NCI-H345 treated with DMSO at 0.1 percent for 48 hours (cell line): ENCODE measurements at regions not wholly inside any gene's neighbourhood (a gene's known extent, or its start where the extent isn't known, plus 50 kb on each side); places are given as distances from the start of the nearest gene placed in this dataset.

Experiments used
- DNase-seq: peaks from one replicate; lab custom pipeline; 2025; ENCODE audit not compliant: unreplicated experiment; lab: John Stamatoyannopoulos, UW

GRCh38 chr5:124920909-124921666, 174.6 kb upstream of the ZNF608 start:
- peak; percentile 1 for DNase-seq

GRCh38 chr5:124921694-124922093, 175.3 kb upstream of the ZNF608 start:
- DNase-seq, result no peak

GRCh38 chr5:124922255-124922975, 176.0 kb upstream of the ZNF608 start:
- DNase-seq, result peak; percentile 0

- DNase-seq, result peak; percentile 94
Observed at GRCh38 chr5:124923131-124923530, 176.7 kb upstream of the ZNF608 start.

- DNase-seq, result no peak
Observed at GRCh38 chr5:124924729-124925128, 178.3 kb upstream of the ZNF608 start.

- DNase-seq, result no peak
Observed at GRCh38 chr5:124927735-124928134, 181.3 kb upstream of the ZNF608 start.

GRCh38 chr5:124929000-124929399, 182.6 kb upstream of the ZNF608 start:
- no peak for DNase-seq

- DNase-seq, result no peak
Observed at GRCh38 chr5:124932791-124933600, 186.6 kb upstream of the ZNF608 start.

GRCh38 chr5:124935065-124935464, 188.6 kb upstream of the ZNF608 start:
- no peak for DNase-seq

- DNase-seq, result no peak
Observed at GRCh38 chr5:124936626-124936933, 190.1 kb upstream of the ZNF608 start.

GRCh38 chr5:124941051-124942049, 194.9 kb upstream of the ZNF608 start:
- DNase-seq, result no peak

- DNase-seq, result no peak
Observed at GRCh38 chr5:124948062-124948753, 201.8 kb upstream of the ZNF608 start.

GRCh38 chr5:124948754-124949275, 202.4 kb upstream of the ZNF608 start:
- no peak for DNase-seq

GRCh38 chr5:124949862-124950261, 203.4 kb upstream of the ZNF608 start:
- DNase-seq, result no peak

- no peak for DNase-seq
Observed at GRCh38 chr5:124951105-124951504, 204.7 kb upstream of the ZNF608 start.

GRCh38 chr5:124951661-124952060, 205.2 kb upstream of the ZNF608 start:
- DNase-seq, result no peak

GRCh38 chr5:124952079-124952478, 205.6 kb upstream of the ZNF608 start:
- DNase-seq, result no peak

GRCh38 chr5:124952566-124952965, 206.1 kb upstream of the ZNF608 start:
- no peak for DNase-seq

- no peak for DNase-seq
Observed at GRCh38 chr5:124954784-124955183, 208.3 kb upstream of the ZNF608 start.
